Panc1 (cell line): ENCODE measurements at regions not wholly inside any gene's neighbourhood (a gene's known extent, or its start where the extent isn't known, plus 50 kb on each side); places are given as distances from the start of the nearest gene placed in this dataset.

Experiments
- ATAC-seq: fragments of 200-7000 bp; cut with Tn5 transposase; 2 replicates; pipeline ENCODE4 v1.9.1; 2020; ENCODE audit warnings: mild to moderate bottlenecking, moderate library complexity
- BruUV-seq: library from RNA; stranded (reverse); fragments of 400-500 nt; replicated peaks from 2 replicates; lab custom pipeline; 2021; lab: Mats Ljungman, UMichigan
- CTCF ChIA-PET: fragments of 300-600 bp; sonication (Branson Sonifier 250); formaldehyde crosslinking; loops from one replicate; lab custom pipeline; 2022; ENCODE audit warnings: antibody characterized with exemption; lab: Charles Lee
- POLR2A ChIA-PET: fragments of 300-600 bp; sonication (Branson Sonifier 250); formaldehyde crosslinking; loops from one replicate; lab custom pipeline; 2022; ENCODE audit warnings: antibody characterized with exemption; lab: Charles Lee
- DNase-seq: peaks from one replicate; pipeline ENCODE4 v3.0.0-alpha.2; 2010; ENCODE audit warnings: low read depth, low spot score
- H3K27ac ChIP-seq: 2 replicates; pipeline ENCODE4 v1.5.1; 2011; ENCODE audit warnings: mild to moderate bottlenecking, low read length, inconsistent platforms
- H3K27me3 ChIP-seq: fragments of 200-500 bp; sonication (Bioruptor generic); 2 replicates; pipeline ENCODE4 v1.6.0; 2014; ENCODE audit warnings: low read length, inconsistent platforms; ENCODE audit not compliant: control insufficient read depth, insufficient read depth
- H3K36me3 ChIP-seq: fragments of 200-500 bp; sonication (Bioruptor generic); 2 replicates; pipeline ENCODE4 v1.5.1; 2014; ENCODE audit warnings: inconsistent platforms, mild to moderate bottlenecking, low read length, moderate library complexity; ENCODE audit not compliant: control insufficient read depth, insufficient read depth
- H3K4me1 ChIP-seq: 2 replicates; pipeline ENCODE4 v1.5.1; 2011; ENCODE audit warnings: inconsistent platforms, mild to moderate bottlenecking, low read length, moderate library complexity; ENCODE audit not compliant: control insufficient read depth, insufficient read depth
- H3K4me3 ChIP-seq, 2 experiments: 2 replicates each; pipeline ENCODE4 v1.5.1; 2011 to 2012; ENCODE audit warnings: low read depth in 2 of 2, low read length in 2 of 2, mild to moderate bottlenecking in 2 of 2, inconsistent platforms in 1 of 2, moderate library complexity in 1 of 2
- H3K9me3 ChIP-seq: fragments of 200-500 bp; sonication (Bioruptor generic); 2 replicates; pipeline ENCODE4 v1.5.1; 2014; ENCODE audit warnings: low read depth, mild to moderate bottlenecking, inconsistent platforms, low read length, moderate library complexity; ENCODE audit not compliant: control insufficient read depth, insufficient read depth
- CTCF ChIP-seq: fragments of 450-650 bp; IDR thresholded peaks from 2 replicates; pipeline ENCODE4 v1.5.1; 2017; ENCODE audit warnings: mild to moderate bottlenecking
- POLR2AphosphoS5 ChIP-seq: IDR thresholded peaks from 2 replicates; pipeline ENCODE4 v1.6.1; 2012; ENCODE audit warnings: mild to moderate bottlenecking, low read depth, low read length, moderate library complexity
- REST ChIP-seq, 2 experiments: IDR thresholded peaks; 2 replicates each; pipeline ENCODE4 v1.6.1; 2011 to 2012; ENCODE audit warnings: low read depth in 2 of 2, control low read depth in 1 of 2, low read length in 1 of 2, mild to moderate bottlenecking in 1 of 2, moderate library complexity in 1 of 2; ENCODE audit not compliant: insufficient read depth in 1 of 2
- SIN3A ChIP-seq: IDR thresholded peaks from 2 replicates; pipeline ENCODE4 v1.6.1; 2012; ENCODE audit warnings: low read depth, mild to moderate bottlenecking, low read length, moderate library complexity, borderline replicate concordance; ENCODE audit not compliant: insufficient read depth
- TCF7L2 ChIP-seq: IDR thresholded peaks from 2 replicates; pipeline ENCODE4 v1.6.1; 2011; ENCODE audit warnings: mild to moderate bottlenecking, low read depth, low read length, inconsistent platforms
- in situ Hi-C: cut with HindIII; loops from 2 replicates; pipeline ENCODE4 v1.10.0; 2016; ENCODE audit warnings: low sequenced_read_pairs, low pct_unique_long_range_greater_than_20kb
- intact Hi-C: fragments of 100-400 bp; cut with micrococcal nuclease; formaldehyde crosslinking; loops from one replicate; pipeline ENCODE4 v1.10.0; 2022; ENCODE audit not compliant: unreplicated experiment

- no TSS peak for BruUV-seq
- no peaks in the 10 kb centered on the region for H3K4me1 ChIP-seq
- no peaks in the 10 kb centered on the region for H3K36me3 ChIP-seq
- ChIA-PET CTCF (no interaction called here), POLR2A (no interaction called here)
- H3K4me3 ChIP-seq: no peak overlapping the region
- ATAC-seq (no peak), DNase-seq (no peak)
- H3K9me3 ChIP-seq: no peaks in the 10 kb centered on the region
- H3K27me3 ChIP-seq: no peaks in the 10 kb centered on the region
- in situ Hi-C loops: no loop called here
- no peak overlapping the region for H3K27ac ChIP-seq
- TF ChIP-seq CTCF (no peak), TCF7L2 (no peak), POLR2AphosphoS5 (no peak), REST (IDR thresholded peaks at IDR 0.05; ENCODE audit: insufficient read depth in 1 of 2, low read depth in 2 of 2, low read length in 1 of 2) (no peak)
- intact Hi-C loops: no loop called here
Observed at GRCh38 chr3:112730210-112730609, 89.3 kb upstream of the CCDC80 start.

GRCh38 chr3:112721231-112721630 is 80.3 kb upstream of the CCDC80 start:
- no TSS peak for BruUV-seq
- intact Hi-C loops: no loop called here
- H3K9me3 ChIP-seq: no peaks in the 10 kb centered on the region
- H3K4me3 ChIP-seq: no peak overlapping the region
- ChIA-PET POLR2A (no interaction called here), CTCF (no interaction called here)
- ATAC-seq (no peak), DNase-seq (no peak)
- no peaks in the 10 kb centered on the region for H3K36me3 ChIP-seq
- in situ Hi-C loops: no loop called here
- no peak overlapping the region for H3K27ac ChIP-seq
- TF ChIP-seq POLR2AphosphoS5: no peak
- no peak for TF ChIP-seq TCF7L2
- no peak for TF ChIP-seq SIN3A
- no peak for TF ChIP-seq CTCF
- no peak for TF ChIP-seq REST (IDR thresholded peaks at IDR 0.05; ENCODE audit: insufficient read depth in 1 of 2, low read depth in 2 of 2, low read length in 1 of 2)
- no peaks in the 10 kb centered on the region for H3K27me3 ChIP-seq
- no peaks in the 10 kb centered on the region for H3K4me1 ChIP-seq
